Coronary artery (tissue), 2 donors: ENCODE measurements at regions not wholly inside any gene's neighbourhood (a gene's known extent, or its start where the extent isn't known, plus 50 kb on each side); places are given as distances from the start of the nearest gene placed in this dataset.

ENCODE experiments used
- DNase-seq: peaks from one replicate; pipeline ENCODE4 v3.0.0-alpha.2; 2017; ENCODE audit warnings: low spot score
- H3K27ac ChIP-seq, 2 donors: fragments of 200-600 bp; sonication (generic); one replicate each; pipeline ENCODE4 v1.5.1; 2016 to 2019
- H3K4me3 ChIP-seq: fragments of 200-600 bp; sonication (generic); 2 replicates; pipeline ENCODE4 v1.5.1; 2016; ENCODE audit warnings: mild to moderate bottlenecking, moderate library complexity
- CTCF ChIP-seq: fragments of 200-600 bp; sonication (generic); IDR thresholded peaks from one replicate; pipeline ENCODE4 v1.5.1; 2019; ENCODE audit warnings: antibody characterized with exemption

GRCh38 chr3:65252266-65252665, 564.5 kb upstream of the ADAMTS9 start:
- Histone ChIP-seq H3K27ac (no peak overlapping the region), H3K4me3 (no peak overlapping the region)
- no peak for TF ChIP-seq CTCF
- DNase-seq: no peak

- H3K27ac ChIP-seq: no peak overlapping the region
- H3K4me3 ChIP-seq: no peak overlapping the region
- no peak for DNase-seq
- no peak for TF ChIP-seq CTCF
These were observed 563.6 kb upstream of the ADAMTS9 start for GRCh38 chr3:65251375-65251774.

- Histone ChIP-seq H3K27ac (no peak overlapping the region), H3K4me3 (no peak overlapping the region)
- TF ChIP-seq CTCF: no peak
- no peak for DNase-seq
These were observed 558.8 kb upstream of the ADAMTS9 start for GRCh38 chr3:65246561-65246960.

GRCh38 chr3:65245133-65246063, 557.6 kb upstream of the ADAMTS9 start:
- Histone ChIP-seq H3K27ac (no peak overlapping the region), H3K4me3 (no peak overlapping the region)
- peak; percentile 33 for TF ChIP-seq CTCF
- no peak for DNase-seq

- H3K4me3 ChIP-seq: no peak overlapping the region
- TF ChIP-seq CTCF: no peak
- H3K27ac ChIP-seq: no peak overlapping the region
- DNase-seq: no peak
These were observed 552.6 kb upstream of the ADAMTS9 start for GRCh38 chr3:65240366-65240765.

- no peak for DNase-seq
- no peak overlapping the region for H3K4me3 ChIP-seq
- TF ChIP-seq CTCF: no peak
- H3K27ac ChIP-seq: no peak overlapping the region
These were observed 550.9 kb upstream of the ADAMTS9 start for GRCh38 chr3:65238652-65239051.

GRCh38 chr3:65234499-65234898, 546.7 kb upstream of the ADAMTS9 start:
- TF ChIP-seq CTCF: no peak
- Histone ChIP-seq H3K4me3 (no peak overlapping the region), H3K27ac (no peak overlapping the region)
- no peak for DNase-seq
